CD4-positive, alpha-beta T cell treated with Interleukin-4 for 4 hours (primary cell): ENCODE measurements at regions not wholly inside any gene's neighbourhood (a gene's known extent, or its start where the extent isn't known, plus 50 kb on each side); places are given as distances from the start of the nearest gene placed in this dataset.

Experiments used
- DNase-seq: peaks from one replicate; pipeline ENCODE4 v3.0.0-alpha.2; 2020

DNA sequence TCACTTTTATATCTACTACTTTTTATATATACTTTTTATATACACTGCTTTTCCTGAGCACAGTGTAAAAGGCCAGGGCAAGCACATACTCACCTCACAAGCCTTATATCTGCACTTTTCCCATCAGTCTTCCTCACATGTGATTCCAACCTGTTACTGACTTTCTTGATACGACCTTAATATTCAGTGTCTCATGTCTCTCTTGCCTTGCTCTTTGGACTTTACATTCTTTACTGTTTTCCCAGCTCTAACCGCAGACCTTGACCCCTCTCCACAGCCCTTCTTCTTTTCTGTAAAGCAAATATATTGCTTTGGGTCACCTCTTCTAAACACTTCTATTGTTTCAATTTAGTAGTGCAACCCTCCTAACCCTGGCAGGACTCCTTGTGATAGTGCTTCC is 353.1 kb upstream of the ANO5 start:
- no peak for DNase-seq

DNA sequence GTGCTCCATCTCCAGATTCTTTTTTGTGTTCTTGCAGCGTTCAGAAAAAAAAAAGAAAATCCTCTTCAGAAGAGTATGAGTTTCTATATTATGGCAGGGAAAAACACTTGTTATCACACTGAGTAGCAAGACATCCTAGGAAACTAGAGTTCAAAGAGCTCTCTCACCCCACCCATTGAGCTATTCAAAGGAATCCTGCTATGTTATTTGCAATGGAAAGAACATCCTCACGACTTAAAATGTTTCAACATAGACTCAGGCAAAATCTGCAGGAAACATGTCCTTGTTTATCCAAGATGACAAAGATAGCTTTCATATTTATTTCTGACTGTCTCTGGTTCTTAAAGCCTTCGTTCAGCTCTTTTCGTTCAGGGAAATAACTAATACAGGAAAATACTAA is 331.6 kb upstream of the ANO5 start:
- no peak for DNase-seq

DNA sequence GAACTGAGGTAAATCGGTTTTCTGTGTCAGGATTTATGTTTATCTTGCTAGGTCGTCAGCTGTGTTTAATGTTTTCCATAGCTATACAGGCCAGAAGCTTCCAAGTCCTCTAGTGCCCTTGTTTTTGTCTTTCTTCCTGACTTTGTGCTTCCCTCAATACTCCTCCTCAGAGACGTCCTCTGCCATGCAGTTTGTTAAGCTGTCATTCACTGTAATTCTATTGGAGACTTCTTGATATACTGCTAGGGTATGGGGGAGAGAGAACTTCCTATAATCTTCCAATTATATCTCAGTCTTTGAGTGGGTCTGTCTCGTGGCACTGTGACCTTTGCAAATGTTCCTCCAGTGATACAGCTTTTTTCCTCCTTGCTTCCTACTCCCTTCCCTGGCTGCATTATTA is 327.3 kb upstream of the ANO5 start:
- no peak for DNase-seq

DNA sequence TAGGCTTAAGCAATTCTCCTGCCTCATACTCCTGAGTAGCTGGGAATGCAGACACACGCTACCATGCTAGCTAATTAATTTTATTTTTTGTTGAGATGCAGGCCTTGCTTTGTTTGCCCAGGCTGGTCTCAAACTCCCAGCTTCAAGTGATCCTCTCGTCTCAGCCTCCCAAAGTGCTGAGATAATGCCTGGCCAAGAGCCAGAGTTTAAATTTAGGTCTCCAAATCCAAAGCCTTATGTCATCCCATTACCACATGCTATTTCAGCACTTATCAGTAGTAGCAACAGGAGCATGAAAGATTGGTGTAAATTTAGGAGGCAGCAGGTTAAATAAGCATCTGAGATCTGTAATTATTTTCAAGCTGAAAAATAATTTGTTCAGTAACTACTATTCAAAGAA is 326.1 kb upstream of the ANO5 start:
- DNase-seq: no peak

DNA sequence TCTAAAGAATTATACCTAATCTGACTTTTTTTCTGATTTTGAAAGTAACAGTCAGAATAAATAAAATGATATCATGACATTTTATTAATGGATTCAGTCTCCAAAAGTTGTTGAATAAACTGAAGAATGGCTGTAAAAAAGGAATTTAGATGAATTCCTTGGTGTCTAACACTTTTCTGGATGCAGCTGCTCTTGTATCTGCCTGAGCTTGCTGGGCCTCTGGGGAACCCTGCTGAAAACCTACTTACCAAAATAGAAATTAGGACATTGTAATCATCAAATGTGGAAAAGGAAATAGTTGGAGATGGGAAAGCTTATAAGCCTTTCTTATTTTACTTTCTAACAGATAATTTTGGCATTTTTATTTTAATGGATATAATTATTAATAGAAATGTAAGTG is 315.7 kb upstream of the ANO5 start:
- no peak for DNase-seq

DNA sequence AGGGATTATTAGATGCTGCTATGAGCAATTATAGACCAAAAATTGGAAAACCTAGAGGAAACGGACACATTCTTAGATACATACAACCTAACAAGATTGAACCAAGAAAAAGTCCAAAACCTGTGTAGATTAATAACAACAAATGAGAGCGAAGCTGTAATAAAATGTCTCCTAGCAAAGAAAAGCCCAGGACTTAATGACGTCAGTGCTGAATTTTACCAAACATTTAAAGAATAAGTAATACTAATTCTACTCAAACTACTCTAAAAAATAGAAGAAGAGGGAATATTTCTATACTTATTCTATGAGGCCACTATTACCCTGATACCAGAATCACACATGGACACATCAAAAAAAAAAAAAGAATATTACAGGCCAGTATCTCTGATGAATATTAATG is 309.5 kb upstream of the ANO5 start:
- DNase-seq: no peak

DNA sequence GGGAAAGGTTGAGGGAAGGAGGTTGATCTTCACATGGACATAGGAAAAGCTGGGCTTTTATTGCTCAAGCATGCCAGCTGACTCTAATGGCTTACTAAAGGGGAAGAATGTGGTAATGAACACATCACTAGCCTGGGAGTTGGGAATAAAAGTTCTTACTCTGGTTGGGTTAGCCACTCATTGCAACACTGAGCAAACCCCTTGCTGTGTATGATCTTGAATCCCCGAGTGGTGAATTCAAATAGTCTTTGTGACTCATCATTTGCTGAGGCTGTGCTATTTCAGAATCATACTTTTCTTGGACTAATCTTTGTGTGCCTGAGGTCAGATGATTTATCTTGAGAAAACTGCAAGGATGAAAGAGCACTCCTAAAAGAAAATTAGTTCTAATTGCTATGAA is 304.1 kb upstream of the ANO5 start:
- no peak for DNase-seq

DNA sequence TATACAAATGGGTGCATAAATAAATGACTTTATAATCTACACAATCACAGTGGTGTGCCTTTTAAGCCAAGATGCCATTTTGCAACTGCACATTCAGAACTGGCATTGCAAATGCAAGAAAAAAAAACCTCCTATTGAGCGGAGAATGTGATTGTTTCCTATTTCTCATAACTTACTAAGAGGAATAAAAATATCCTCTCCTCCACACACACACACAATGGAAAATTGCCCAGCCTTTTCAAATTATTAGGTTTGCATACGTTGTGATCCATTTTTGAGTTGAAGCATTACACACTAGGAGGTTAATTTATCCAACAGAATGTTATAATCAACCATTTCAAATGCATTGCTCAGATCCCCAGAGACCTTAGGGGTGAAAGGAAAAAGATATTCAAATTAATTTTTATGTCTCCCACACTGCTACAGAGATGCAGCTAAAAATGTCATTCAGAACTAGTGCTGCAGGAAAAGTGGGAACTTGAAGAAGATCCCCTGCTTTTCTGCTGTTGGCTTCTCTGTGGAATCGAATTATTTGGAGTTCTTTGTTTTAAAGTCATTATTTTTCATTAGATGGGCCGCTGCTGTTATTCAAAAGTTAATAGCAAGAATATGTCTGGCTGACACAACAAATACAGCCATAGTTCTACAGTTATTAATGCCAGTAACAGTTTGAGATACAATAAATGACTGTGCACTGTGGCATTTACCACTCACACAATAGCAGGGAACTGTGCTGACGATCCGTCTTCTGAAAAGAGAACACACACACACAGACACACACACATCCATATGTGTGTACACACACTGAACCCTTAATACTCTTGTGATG is 299.9 kb upstream of the ANO5 start:
- DNase-seq: no peak

DNA sequence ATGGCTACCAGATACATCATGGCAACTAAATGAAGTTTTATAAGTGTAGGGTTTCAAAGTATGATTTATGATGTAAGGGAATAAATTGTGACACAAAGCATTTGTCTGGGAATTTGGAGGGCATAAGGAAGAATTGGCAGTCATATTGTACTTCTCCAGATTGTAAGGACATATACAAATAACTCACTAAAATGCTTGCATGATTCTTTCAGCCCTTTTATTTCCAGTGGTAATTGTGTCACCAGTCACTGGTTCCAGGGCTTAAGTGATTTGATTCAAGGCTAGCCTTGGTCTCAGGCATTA is 299.4 kb upstream of the ANO5 start:
- DNase-seq: no peak

DNA sequence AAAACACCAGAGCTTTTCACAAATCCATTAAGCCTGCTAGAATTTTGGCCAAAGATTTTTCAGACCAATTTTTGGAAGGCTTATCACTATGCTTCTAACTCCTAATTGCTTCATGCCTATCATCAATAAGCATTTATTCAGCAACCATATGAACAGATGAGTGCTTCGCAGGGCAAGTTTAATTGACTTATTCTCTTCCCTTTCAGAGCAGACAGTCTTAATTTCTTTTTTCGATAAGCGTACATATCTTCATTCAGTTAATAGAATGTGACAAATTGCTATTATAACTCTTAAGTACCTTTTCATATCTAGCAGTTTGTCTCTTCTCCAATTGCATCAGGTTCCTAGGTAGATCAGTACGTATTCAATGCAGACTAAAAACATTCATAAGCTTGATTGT is 298.4 kb upstream of the ANO5 start:
- DNase-seq: no peak

DNA sequence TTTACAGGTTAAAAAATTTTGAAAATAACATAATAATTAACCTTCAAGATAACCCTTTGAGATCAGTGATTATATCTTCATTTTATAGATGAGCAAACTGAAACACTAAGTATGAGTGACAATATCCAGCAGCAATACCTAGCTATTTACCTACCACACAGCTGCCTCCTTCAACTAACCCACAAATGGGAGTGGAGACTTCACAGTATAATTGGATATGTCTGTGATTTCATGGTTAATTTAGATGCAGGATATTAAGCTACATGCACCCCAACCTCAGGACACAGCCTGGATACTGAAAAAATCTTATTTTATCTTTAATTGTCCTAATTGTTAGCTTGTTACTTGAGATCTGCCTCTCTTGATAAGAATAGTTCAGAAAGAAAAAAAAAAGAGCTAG is 297.2 kb upstream of the ANO5 start:
- no peak for DNase-seq

DNA sequence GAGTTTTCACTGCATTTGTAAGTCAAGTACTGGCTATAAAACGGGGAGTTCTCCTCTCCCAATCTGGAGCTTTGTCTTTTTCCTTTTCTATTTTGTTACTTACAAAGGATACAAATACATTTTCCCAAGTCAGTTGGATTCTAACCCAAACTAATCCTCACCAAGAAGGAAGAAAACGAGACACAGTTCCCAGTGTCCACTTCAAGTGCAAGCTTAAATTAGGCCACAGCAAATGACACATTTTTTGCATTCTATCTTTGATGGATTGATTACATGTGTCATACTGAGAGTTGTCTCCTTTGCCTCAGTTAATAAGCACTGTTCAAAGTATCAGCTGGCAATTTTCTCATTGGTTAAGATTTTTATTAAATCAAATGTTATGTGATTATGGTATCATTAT is 296.7 kb upstream of the ANO5 start:
- no peak for DNase-seq

DNA sequence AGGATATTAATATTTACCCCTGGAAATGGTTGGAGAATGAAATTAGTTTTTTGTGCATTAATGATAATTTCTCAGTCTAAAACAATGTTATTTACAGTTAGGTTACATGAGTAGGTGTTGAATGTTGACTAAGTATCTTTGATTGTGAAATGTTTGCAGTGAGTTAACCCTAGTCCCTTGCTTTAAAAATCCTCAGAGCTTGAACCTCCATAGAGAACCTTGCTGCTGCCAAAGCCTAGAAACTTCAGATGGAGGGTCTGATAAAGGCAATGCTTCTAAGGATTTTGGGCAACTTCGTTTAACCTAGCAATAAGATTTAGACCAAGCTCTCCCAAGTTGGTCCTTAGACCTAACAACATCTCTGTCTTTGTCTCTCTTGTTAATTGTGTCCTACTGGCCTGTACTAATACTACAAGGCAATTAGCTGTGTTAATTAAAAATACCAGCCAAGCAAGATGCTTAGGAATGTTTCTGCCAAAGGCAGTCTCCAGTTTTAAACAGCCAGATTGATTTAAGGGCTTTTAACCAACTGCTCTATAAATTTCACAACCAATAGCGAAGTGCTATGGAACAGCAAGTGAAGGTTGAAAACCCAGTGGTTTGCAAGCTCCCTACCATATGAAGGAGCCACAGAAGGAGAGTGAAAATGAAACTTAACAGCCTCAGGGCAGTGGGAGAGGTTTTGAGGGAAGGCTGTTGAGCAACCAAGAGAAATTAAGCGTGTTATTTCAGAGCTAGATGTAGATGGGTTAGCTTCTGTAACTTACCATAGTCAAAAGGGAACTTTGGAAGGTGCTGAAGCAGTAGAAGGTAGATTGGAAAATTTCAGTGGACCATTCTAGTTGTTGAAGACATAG is 295.9 kb upstream of the ANO5 start:
- no peak for DNase-seq

DNA sequence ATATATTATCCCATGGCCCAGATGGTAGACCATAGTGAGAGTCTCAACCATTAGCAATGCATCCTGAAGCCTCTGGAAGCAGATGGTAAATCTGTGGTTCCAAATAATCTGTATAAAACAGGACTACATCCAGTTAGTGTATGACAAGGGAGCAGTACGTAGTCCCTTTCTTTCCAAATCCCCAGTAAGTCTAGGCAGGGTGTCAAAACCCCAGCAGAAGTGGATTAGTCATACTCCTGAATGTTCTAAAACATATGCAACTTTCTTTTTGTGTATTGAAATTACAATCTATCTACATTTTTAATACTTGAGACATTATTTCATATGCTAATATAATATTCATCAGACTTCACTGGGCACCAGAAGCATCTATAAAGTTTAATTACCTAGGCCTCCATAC is 295.1 kb upstream of the ANO5 start:
- no peak for DNase-seq

DNA sequence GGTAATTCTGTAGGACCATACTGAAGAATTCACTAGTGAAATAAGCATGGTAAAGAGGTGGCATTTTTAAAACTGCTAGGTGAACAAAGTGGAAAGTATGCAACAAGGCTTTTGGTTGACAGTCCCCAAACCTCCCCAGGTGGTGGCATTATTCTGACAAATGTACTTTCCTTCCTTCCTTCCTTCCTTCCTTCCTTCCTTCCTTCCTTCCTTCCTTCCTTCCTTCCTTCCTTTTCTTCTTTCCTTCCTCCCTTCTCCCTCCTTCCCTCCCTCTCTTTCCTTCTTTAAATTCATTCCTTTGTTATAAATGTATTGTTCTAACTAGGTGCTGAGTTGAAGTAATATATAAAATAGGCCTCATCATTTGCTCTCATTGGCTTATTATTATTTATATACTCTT is 284.7 kb upstream of the ANO5 start:
- DNase-seq: no peak

DNA sequence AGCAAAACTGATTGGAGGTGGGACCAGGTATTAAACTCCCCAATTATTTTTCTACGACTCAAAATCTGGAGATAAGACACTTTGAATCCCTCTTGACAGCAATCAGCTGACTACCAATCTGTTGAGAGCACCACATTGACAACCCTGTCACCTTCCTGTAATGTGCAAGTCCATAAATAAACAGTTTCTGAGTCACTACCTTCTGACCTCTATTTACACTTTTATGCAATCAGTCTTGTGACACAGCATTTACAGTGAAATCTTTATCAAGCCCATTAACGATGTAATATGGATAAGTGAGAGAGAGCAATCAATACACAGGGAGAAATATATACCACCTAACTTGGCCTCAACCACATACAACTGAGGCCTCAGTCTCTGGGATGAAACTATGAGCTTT is 283.7 kb upstream of the ANO5 start:
- no peak for DNase-seq

DNA sequence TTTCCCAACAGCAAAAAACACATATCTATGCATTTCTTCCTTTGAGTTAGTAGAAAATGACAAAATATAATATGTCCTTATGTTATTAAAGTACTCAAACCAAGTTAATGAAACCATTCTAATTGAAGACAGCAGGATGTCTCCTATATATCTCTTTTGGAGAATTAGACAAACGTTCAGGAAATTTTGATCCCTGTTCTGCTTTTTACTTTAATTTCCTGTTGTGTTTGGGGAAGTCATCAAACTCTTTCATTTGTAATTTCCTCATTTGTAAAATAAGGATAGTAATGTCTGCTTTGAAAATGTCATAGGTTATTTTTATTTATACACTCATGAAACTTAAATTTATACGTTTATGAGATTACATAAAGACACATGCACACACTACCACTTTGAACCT is 281.8 kb upstream of the ANO5 start:
- no peak for DNase-seq

DNA sequence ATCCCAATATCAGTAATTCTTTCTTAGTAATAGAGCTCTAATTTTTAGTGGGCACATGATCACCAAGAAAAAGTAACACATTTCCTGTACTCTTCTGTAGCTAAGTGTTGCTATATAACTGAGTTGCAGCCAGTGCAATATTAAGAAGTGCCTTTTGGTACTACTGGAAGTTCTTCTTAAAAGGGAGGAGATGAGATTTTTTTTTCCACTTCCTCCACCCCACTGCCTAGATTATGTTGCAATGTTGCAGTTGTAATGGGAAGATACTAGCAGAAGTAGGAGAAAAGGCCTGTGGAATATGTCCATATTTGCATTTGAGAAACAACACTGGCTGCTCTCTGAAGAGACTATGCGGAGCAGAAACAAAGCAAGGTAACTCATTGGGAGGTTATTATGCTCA is 280.6 kb upstream of the ANO5 start:
- no peak for DNase-seq

DNA sequence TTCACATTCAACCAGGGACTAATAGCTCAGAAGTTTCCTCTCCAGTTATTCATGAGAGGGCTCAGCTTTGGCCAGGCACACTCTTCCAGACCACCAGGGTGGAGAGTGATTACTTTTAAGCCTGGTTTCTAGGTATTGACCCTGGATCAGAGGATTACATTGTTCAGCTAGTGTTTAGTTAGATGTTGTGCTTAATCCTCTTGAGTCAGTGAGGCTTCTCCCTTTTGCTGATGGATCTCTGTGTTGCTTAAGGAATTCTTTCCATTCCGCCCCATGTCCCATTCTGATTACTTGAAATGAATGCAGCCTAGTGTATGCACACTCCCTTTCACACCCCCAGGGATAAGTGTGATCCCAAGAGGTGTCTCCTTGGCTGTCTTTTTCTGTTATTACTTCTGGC is 271.7 kb upstream of the ANO5 start:
- no peak for DNase-seq

DNA sequence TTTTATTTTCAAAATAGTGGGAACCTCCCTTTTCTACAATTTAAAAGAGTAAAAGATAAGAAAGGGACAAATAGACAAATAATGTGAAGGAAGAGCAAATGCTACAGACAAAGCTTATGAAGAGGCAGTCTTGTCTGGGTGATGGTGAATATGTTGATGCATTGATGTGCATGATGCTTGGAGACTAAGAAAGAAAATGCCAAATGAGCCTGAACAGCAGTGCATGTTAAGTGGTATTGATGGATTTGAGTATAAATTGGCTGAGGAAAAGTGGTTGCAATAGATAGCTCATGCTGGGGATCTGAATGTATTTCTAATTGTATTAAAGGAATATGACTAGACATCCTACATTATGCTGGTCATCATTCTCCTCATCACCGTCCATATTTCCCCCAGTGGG is 268.6 kb upstream of the ANO5 start:
- DNase-seq: no peak

DNA sequence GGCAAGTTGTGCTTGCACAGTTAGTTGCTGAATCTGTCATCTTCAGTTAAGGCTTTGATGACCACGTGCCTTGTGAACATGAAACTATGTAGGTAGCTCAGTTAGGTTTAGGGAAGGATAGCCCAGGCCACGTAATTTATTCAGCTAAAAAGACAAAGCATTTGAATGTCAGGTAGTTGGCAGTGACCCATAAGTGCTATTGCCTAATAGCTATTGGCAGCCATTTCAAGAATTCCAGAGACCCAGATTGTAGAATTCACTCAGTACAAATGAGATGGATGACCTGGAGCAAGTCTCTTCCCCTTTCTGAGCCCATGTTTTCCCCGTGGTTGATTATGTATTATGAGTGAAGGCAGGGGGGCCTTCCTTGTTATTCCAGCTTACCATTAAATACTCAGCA is 265.3 kb upstream of the ANO5 start:
- DNase-seq: no peak

DNA sequence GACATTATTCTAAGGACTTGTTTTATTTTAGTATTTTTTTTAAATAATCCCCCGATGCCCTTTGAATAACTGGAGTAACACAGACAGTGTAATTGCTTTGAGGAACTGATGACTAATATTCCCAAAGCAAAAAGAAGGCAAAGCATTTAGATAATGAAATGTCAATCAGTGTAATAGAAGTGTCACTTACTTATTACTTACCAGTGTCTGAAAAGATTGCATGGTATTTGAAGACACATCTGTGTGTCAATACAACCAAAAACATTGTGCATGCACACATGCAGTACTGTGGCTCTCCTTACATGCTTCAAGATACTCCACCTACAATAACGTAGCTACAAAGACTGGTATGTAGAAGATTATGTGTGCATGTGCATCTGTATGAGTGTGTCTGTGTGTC is 264.0 kb upstream of the ANO5 start:
- DNase-seq: no peak

DNA sequence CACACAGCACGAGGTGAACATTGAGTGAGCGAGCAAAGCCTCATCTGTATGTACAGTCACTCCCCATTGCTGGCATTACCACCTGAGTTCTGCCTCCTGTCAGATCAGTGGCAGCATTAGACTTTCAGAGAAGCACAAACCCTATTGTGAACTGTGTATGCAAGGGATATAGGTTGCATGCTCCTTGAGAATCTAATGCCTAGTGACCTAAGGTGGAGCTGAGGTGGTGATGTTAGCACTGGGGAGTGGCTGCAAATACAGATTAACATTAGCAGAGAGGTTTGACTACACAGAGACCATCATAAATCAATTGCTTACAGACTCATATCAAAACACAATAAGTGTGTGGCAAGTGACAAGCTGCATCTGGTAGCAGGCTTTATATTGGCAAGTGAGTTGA is 262.5 kb upstream of the ANO5 start:
- DNase-seq: no peak

DNA sequence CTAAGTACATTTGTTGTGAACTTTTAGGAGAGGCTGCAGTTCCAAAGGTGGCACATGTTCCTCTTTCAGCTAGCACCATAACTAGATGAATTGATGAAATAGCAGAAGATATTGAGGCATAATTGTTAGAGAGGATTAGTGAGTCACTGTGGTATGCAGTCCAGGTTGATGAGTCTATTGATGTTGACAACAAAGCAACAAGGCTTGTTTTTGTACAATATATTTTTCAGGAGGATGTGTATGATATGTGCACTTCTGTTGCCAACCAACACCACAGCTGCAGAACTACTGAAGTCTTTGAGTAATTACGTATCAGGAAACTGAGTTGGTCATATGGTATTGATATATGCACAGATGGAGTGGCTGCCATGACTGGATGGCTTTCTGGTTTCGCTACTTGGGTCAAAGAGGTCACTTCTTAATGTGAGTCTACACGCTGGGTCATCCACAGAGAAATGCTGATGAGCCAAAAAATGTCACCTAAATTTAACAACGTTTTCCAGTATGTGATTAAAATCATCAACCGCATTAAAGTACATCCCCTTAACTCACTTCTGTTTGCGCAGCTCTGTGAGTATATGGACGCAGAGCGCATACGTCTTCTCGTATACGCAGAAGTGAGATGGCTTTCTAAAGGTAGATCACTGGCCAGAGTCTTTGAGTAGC is 261.3 kb upstream of the ANO5 start:
- no peak for DNase-seq
